ENCODE measurements at regions not wholly inside any gene's neighbourhood (a gene's known extent, or its start where the extent isn't known, plus 50 kb on each side); places are given as distances from the start of the nearest gene placed in this dataset. TPM values are rescaled to one million over a fixed set of nuclear protein-coding genes. Genes with fewer than 3 reads are reported as not detected.

- Mint-ChIP-seq H3K4me1 (ENCODE audit: low read depth, unreplicated experiment) (peaks cover 18% of the 10 kb centered on the region), H3K36me3 (ENCODE audit: low read depth, unreplicated experiment) (no peaks in the 10 kb centered on the region), H3K4me3 (ENCODE audit: unreplicated experiment) (no peak overlapping the region), H3K27me3 (ENCODE audit: low read depth, unreplicated experiment) (peaks cover 5% of the 10 kb centered on the region), H3K27ac (ENCODE audit: unreplicated experiment) (no peak overlapping the region), H3K9me3 (ENCODE audit: unreplicated experiment) (peaks cover 4% of the 10 kb centered on the region)
- Histone ChIP-seq H3K79me2 (ENCODE audit: insufficient read depth, low read length) (no peaks in the 10 kb centered on the region), H3K27me3 (ENCODE audit: insufficient read depth, low read length) (no peaks in the 10 kb centered on the region), H3K27ac (ENCODE audit: low read depth, low read length) (no peak overlapping the region), H3K4me1 (ENCODE audit: insufficient read depth, low read length) (peaks cover 1% of the 10 kb centered on the region), H3K36me3 (ENCODE audit: insufficient read depth, low read length) (no peaks in the 10 kb centered on the region), H3K9me3 (ENCODE audit: insufficient read depth, low read depth, low read length) (peaks cover 6% of the 10 kb centered on the region), H3K9ac (ENCODE audit: low read length) (no peak overlapping the region), H3K4me3 (ENCODE audit: insufficient read depth, low read depth, low read length) (no peak overlapping the region), H3K4me2 (ENCODE audit: low read length) (no peak overlapping the region), H2AFZ (ENCODE audit: low read depth, low read length) (no peak overlapping the region), H4K20me1 (ENCODE audit: insufficient read depth, low read length) (no peaks in the 10 kb centered on the region)
- no peak for TF ChIP-seq EZH2 (IDR thresholded peaks at IDR 0.05; ENCODE audit: insufficient read depth, low read length)
- TF ChIP-seq CTCF (IDR thresholded peaks at IDR 0.05; ENCODE audit: insufficient read depth, low read depth, low read length) = no peak
- no peak for FAIRE-seq
- no peak for DNase-seq (ENCODE audit: low read depth)
Measured at GRCh38 chr20:61192337-61192950, 59.6 kb upstream of the CDH4 start.

GRCh38 chr20:61193164-61193563, 58.9 kb upstream of the CDH4 start:
- no peak overlapping the region for H3K4me2 ChIP-seq (ENCODE audit: low read length)
- H3K27ac Mint-ChIP-seq (ENCODE audit: unreplicated experiment) = no peak overlapping the region

More at GRCh38 chr20:61193164-61193563, 58.9 kb upstream of the CDH4 start:
- H3K27ac ChIP-seq (ENCODE audit: low read depth, low read length) = no peak overlapping the region
- TF ChIP-seq EZH2 (IDR thresholded peaks at IDR 0.05; ENCODE audit: insufficient read depth, low read length) (no peak), CTCF (IDR thresholded peaks at IDR 0.05; ENCODE audit: insufficient read depth, low read depth, low read length) (no peak)
- peaks cover 13% of the 10 kb centered on the region for H3K4me1 Mint-ChIP-seq (ENCODE audit: low read depth, unreplicated experiment)
- H3K36me3 Mint-ChIP-seq (ENCODE audit: low read depth, unreplicated experiment) = no peaks in the 10 kb centered on the region
- peaks cover 6% of the 10 kb centered on the region for H3K9me3 ChIP-seq (ENCODE audit: insufficient read depth, low read depth, low read length)
- H3K9me3 Mint-ChIP-seq (ENCODE audit: unreplicated experiment) = peaks cover 4% of the 10 kb centered on the region
- H3K9ac ChIP-seq (ENCODE audit: low read length) = no peak overlapping the region
- H4K20me1 ChIP-seq (ENCODE audit: insufficient read depth, low read length) = no peaks in the 10 kb centered on the region
- FAIRE-seq = no peak
- H3K4me3 Mint-ChIP-seq (ENCODE audit: unreplicated experiment) = no peak overlapping the region
- no peak for DNase-seq (ENCODE audit: low read depth)
- H3K36me3 ChIP-seq (ENCODE audit: insufficient read depth, low read length) = no peaks in the 10 kb centered on the region
- H3K27me3 Mint-ChIP-seq (ENCODE audit: low read depth, unreplicated experiment) = peaks cover 5% of the 10 kb centered on the region
- no peak overlapping the region for H3K4me3 ChIP-seq (ENCODE audit: insufficient read depth, low read depth, low read length)
- no peaks in the 10 kb centered on the region for H3K79me2 ChIP-seq (ENCODE audit: insufficient read depth, low read length)
- no peaks in the 10 kb centered on the region for H3K4me1 ChIP-seq (ENCODE audit: insufficient read depth, low read length)
- peaks cover 1% of the 10 kb centered on the region for H3K27me3 ChIP-seq (ENCODE audit: insufficient read depth, low read length)
- H2AFZ ChIP-seq (ENCODE audit: low read depth, low read length) = no peak overlapping the region

Small RNA genes lying in the stretch of these regions (microRNA-seq; reads per million reads assigned to microRNA genes)
- not detected for gene MIR4533
- not detected for gene MIR548AG2
- not detected for gene MIR646

Measured in astrocyte (in vitro differentiated cells and primary cell).